K562 (cell line): ENCODE measurements at regions not wholly inside any gene's neighbourhood (a gene's known extent, or its start where the extent isn't known, plus 50 kb on each side); places are given as distances from the start of the nearest gene placed in this dataset.

Experiments used
- C11orf30 ChIP-seq: fragments of 450-650 bp; IDR thresholded peaks from 2 replicates; pipeline ENCODE4 v1.6.1; 2016; ENCODE audit warnings: low read depth, mild to moderate bottlenecking
- HMBOX1 ChIP-seq: sonication (generic); IDR thresholded peaks from 2 replicates; pipeline ENCODE4 v1.6.1; 2016
- HNRNPL ChIP-seq: fragments of 200-400 bp; formaldehyde crosslinking; IDR thresholded peaks from 2 replicates; pipeline ENCODE4 v1.6.1; 2017; ENCODE audit warnings: low read depth, mild to moderate bottlenecking, low read length
- MAFG ChIP-seq: fragments of 450-650 bp; conservative IDR thresholded peaks from 2 replicates; pipeline ENCODE4 v1.6.1; 2016; ENCODE audit warnings: missing genetic modification characterization, missing compliant biosample characterization
- MXD1 ChIP-seq: fragments of 250-450 bp; sonication (Bioruptor Pico); IDR thresholded peaks from 2 replicates; pipeline ENCODE4 v1.8.0; 2021; ENCODE audit warnings: borderline replicate concordance, mild to moderate bottlenecking, moderate library complexity; ENCODE audit not compliant: poor library complexity, severe bottlenecking
- SOX6 ChIP-seq: fragments of 450-650 bp; IDR thresholded peaks from 2 replicates; pipeline ENCODE4 v1.6.1; 2014; ENCODE audit warnings: mild to moderate bottlenecking
- TAL1 ChIP-seq: fragments of 450-650 bp; IDR thresholded peaks from 2 replicates; pipeline ENCODE4 v1.6.1; 2016; ENCODE audit warnings: mild to moderate bottlenecking
- TCF15 ChIP-seq: fragments of 250-450 bp; sonication (Bioruptor Pico); IDR thresholded peaks from 2 replicates; pipeline ENCODE4 v1.8.0; 2022; ENCODE audit warnings: moderate library complexity, mild to moderate bottlenecking, inconsistent platforms
- TGIF2 ChIP-seq: sonication (generic); formaldehyde crosslinking; IDR thresholded peaks from 2 replicates; pipeline ENCODE4 v1.8.1; 2022; ENCODE audit warnings: mild to moderate bottlenecking, missing genetic modification reagents, moderate library complexity
- YBX1 ChIP-seq: fragments of 450-650 bp; IDR thresholded peaks from 2 replicates; pipeline ENCODE4 v1.7.1; 2016; ENCODE audit warnings: mild to moderate bottlenecking
- ZBTB43 ChIP-seq: sonication (generic); formaldehyde crosslinking; IDR thresholded peaks from 2 replicates; pipeline ENCODE4 v1.8.0; 2023; ENCODE audit warnings: mild to moderate bottlenecking, missing genetic modification reagents
- ZNF146 ChIP-seq: IDR thresholded peaks from one replicate; pipeline ENCODE4 v1.6.1; 2018; ENCODE audit warnings: missing compliant biosample characterization; ENCODE audit not compliant: unreplicated experiment
- ZNF316 ChIP-seq: fragments of 450-650 bp; IDR thresholded peaks from 2 replicates; pipeline ENCODE4 v1.6.1; 2016

- TF ChIP-seq HMBOX1 (peak; percentile 71), MAFG (peak; percentile 55; the same call in 1 of the 2 replicates), TGIF2 (CRISPR knock-in tag) (no peak), HNRNPL (no peak), ZNF316 (peak; percentile 48), SOX6 (peak; percentile 38; the same call in 1 of the 2 replicates), MXD1 (CRISPR knock-in tag) (no peak), TCF15 (no peak), TAL1 (no peak), YBX1 (no peak), ZNF146 (CRISPR knock-in tag) (no peak), C11orf30 (peak; percentile 49; the same call in 1 of the 2 replicates), ZBTB43 (CRISPR knock-in tag) (no peak)
Observed at GRCh38 chr17:59513934-59514841, 51.2 kb upstream of the DHX40 start (continued).
